K562 (cell line): ENCODE measurements at regions not wholly inside any gene's neighbourhood (a gene's known extent, or its start where the extent isn't known, plus 50 kb on each side); places are given as distances from the start of the nearest gene placed in this dataset.

Source experiments
- ATAC-seq: fragments of 200-7000 bp; cut with Tn5 transposase; 3 replicates; pipeline ENCODE4 v1.9.1; 2020; ENCODE audit warnings: moderate library complexity
- BruUV-seq: library from RNA; stranded (reverse); fragments of 400-500 nt; replicated peaks from 2 replicates; lab custom pipeline; 2021; lab: Mats Ljungman, UMichigan
- CTCF ChIA-PET: fragments of 300-600 bp; formaldehyde crosslinking; extraction: SDS; loops from one replicate; lab custom pipeline; 2021; ENCODE audit warnings: low intra/inter-chr PET ratio; lab: Yijun Ruan, JAX
- POLR2A ChIA-PET: fragments of 300-600, 350-650 bp; sonication (Branson Sonifier 250); formaldehyde crosslinking; extraction: SDS; loops from one replicate; lab custom pipeline; 2021; ENCODE audit warnings: antibody characterized with exemption, inconsistent platforms; lab: Yijun Ruan, JAX
- DNase-seq, 4 experiments: peaks; one replicate each; pipeline versions ENCODE4 v3.0.0 to v3.0.0-alpha.2; 2011 to 2018; ENCODE audit warnings: low spot score in 3 of 4, mixed read lengths in 3 of 4; ENCODE audit errors: extremely low read depth in 1 of 4
- FAIRE-seq: peaks from 2 replicates; lab custom pipeline; 2011; peaks lifted over from hg19 to GRCh38; lab: Jason Lieb, UNC
- H2AFZ ChIP-seq: 2 replicates; pipeline ENCODE4 v1.6.0; 2011; ENCODE audit warnings: low read depth, low read length, control low read depth, inconsistent platforms
- H3K27ac ChIP-seq: fragments of 200-600 bp; 3 replicates; pipeline ENCODE4 v1.8.0; 2011; ENCODE audit warnings: low read depth, mild to moderate bottlenecking, control low read depth, inconsistent platforms, low read length, moderate library complexity, mixed read lengths; ENCODE audit errors: extremely low read depth
- H3K27me3 ChIP-seq, 2 experiments: fragments of 300-600 bp in 1 of 2; 2 replicates in 1 of 2; 3 replicates in 1 of 2; pipeline versions ENCODE4 v1.6.0 to v1.8.0; 2011; ENCODE audit warnings: inconsistent platforms in 2 of 2, low read length in 2 of 2, mild to moderate bottlenecking in 1 of 2, mixed read lengths in 1 of 2, moderate library complexity in 1 of 2; ENCODE audit not compliant: control insufficient read depth in 2 of 2, insufficient read depth in 2 of 2
- H3K36me3 ChIP-seq: fragments of 300-600 bp; 3 replicates; pipeline ENCODE4 v1.8.0; 2011; ENCODE audit warnings: mild to moderate bottlenecking, low read length, inconsistent platforms; ENCODE audit not compliant: control insufficient read depth, insufficient read depth
- H3K4me1 ChIP-seq, 2 experiments: fragments of 200-600 bp in 1 of 2; replicated peaks in 1 of 2; 2 replicates in 1 of 2; 3 replicates in 1 of 2; pipeline versions ENCODE4 v1.5.1 to v1.8.0; 2011; ENCODE audit warnings: inconsistent platforms in 2 of 2, low read length in 2 of 2, mild to moderate bottlenecking in 1 of 2, mixed read lengths in 1 of 2, moderate library complexity in 1 of 2; ENCODE audit not compliant: control insufficient read depth in 2 of 2, insufficient read depth in 2 of 2
- H3K4me2 ChIP-seq: 2 replicates; pipeline ENCODE4 v1.6.1; 2011; ENCODE audit warnings: low read length, control low read depth, inconsistent platforms, mixed read lengths; ENCODE audit not compliant: insufficient read depth
- H3K4me3 ChIP-seq: fragments of 200-600 bp; sonication (generic), shearing (Covaris generic); 2 replicates; pipeline ENCODE4 v1.5.1; 2016; ENCODE audit warnings: control low read depth, inconsistent platforms
- H3K79me2 ChIP-seq: fragments of 200-600 bp; 3 replicates; pipeline ENCODE4 v1.8.0; 2011; ENCODE audit warnings: low read length, inconsistent platforms; ENCODE audit not compliant: control insufficient read depth, insufficient read depth
- H3K9ac ChIP-seq, 2 experiments: 2 replicates each; pipeline versions ENCODE4 v1.6.0 to v1.6.1; 2011; ENCODE audit warnings: low read depth in 2 of 2, low read length in 2 of 2, control low read depth in 1 of 2, inconsistent platforms in 1 of 2, mild to moderate bottlenecking in 1 of 2, mixed read lengths in 1 of 2; ENCODE audit not compliant: insufficient read depth in 1 of 2
- H3K9me1 ChIP-seq: one replicate; pipeline ENCODE4 v1.6.0; 2011; ENCODE audit warnings: inconsistent platforms, mild to moderate bottlenecking, low read length, moderate library complexity; ENCODE audit not compliant: control insufficient read depth, insufficient read depth
- H3K9me3 ChIP-seq: replicated peaks from 2 replicates; pipeline ENCODE4 v1.5.1; 2011; ENCODE audit warnings: low read depth, low read length, inconsistent platforms; ENCODE audit not compliant: control insufficient read depth, insufficient read depth
- H4K20me1 ChIP-seq: replicated peaks from 2 replicates; pipeline ENCODE4 v1.6.1; 2011; ENCODE audit warnings: low read length, inconsistent platforms, mixed read lengths; ENCODE audit not compliant: control insufficient read depth, insufficient read depth
- RHOXF2B ChIP-seq: fragments of 250-450 bp; sonication (Bioruptor Pico); conservative IDR thresholded peaks from 2 replicates; pipeline ENCODE4 v1.5.1; 2021
- ZFX ChIP-seq: sonication (generic); formaldehyde crosslinking; IDR thresholded peaks from 2 replicates; pipeline ENCODE4 v1.8.0; 2022; ENCODE audit warnings: mild to moderate bottlenecking, missing genetic modification reagents, moderate library complexity
- ZNF133 ChIP-seq: fragments of 250-450 bp; sonication (Bioruptor Pico); IDR thresholded peaks from 2 replicates; pipeline ENCODE4 v1.4.0; 2020; ENCODE audit warnings: mild to moderate bottlenecking
- WGBS: fragments of 100-300 bp; shearing (Covaris generic); methylation state at CpG from one replicate; pipeline ENCODE4 v1.1.6; 2016; ENCODE audit warnings: low coverage, mixed read lengths; ENCODE audit not compliant: insufficient coverage; ENCODE audit errors: missing lambda C conversion rate; 5-methylcytosine and 5-hydroxymethylcytosine counted together
- in situ Hi-C: fragments of 300-500 bp; cut with MboI; formaldehyde crosslinking; loops from 4 replicates; pipeline ENCODE4 v1.15.0; 2018; ENCODE audit warnings: inconsistent platforms, mixed read lengths
- intact Hi-C: fragments of 100-400 bp; cut with micrococcal nuclease; formaldehyde crosslinking; loops from 2 replicates; pipeline ENCODE4 v1.14.2; 2022
- TF ChIP-seq, protein P1 (sequence below): fragments of 450-650 bp; formaldehyde crosslinking; IDR thresholded peaks from 2 replicates; pipeline ENCODE4 v1.4.0; 2020; ENCODE audit warnings: mild to moderate bottlenecking, mixed read lengths

DNA sequence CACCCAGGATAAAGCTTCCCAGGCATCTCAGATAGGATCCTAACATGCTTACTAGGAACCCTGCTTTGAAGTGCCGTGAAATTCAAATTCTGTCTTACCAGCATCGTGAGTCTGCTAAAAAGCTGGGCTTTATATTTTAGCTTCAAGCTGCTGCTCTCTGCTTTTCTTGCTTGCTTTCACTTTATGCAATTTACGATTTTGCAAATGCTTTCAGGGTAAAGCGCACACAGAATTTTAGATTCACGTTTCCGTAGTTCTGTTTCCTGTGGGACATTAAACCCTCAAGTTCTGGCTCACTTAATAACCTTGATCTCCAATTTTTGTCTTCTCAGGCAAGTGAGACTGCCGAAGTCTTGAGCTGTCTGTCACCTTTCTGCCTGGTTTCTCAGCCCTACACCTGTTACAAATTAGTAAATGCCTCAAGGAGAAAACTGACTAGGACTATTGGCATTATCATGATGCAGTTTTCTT lies 170.5 kb upstream of the TGFBR2 start:
- Histone ChIP-seq H3K4me2 (no peak overlapping the region), H3K9me1 (no peaks in the 10 kb centered on the region), H3K27ac (no peak overlapping the region), H3K4me1 (no peaks in the 10 kb centered on the region), H3K27me3 (no peaks in the 10 kb centered on the region), H3K4me3 (no peak overlapping the region), H3K9ac (no peak overlapping the region), H4K20me1 (no peaks in the 10 kb centered on the region), H2AFZ (no peak overlapping the region), H3K36me3 (no peaks in the 10 kb centered on the region), H3K79me2 (no peaks in the 10 kb centered on the region), H3K9me3 (no peaks in the 10 kb centered on the region)
- ATAC-seq (no peak), DNase-seq (no peak), FAIRE-seq (no peak)
- WGBS = 1% methylated on average over 7 of the region's 7 CpGs
- ChIA-PET POLR2A (interaction anchor here (0.7 kb wide), 1 partner anchor 237 kb away, joined by 3 read pairs; no protein-coding TSS in a partner anchor), CTCF (no interaction called here)
- TF ChIP-seq ZNF133 (CRISPR knock-in tag) (no peak), ZFX (CRISPR knock-in tag) (no peak)
- intact Hi-C loops (no loop called here), in situ Hi-C loops (no loop called here)
- BruUV-seq = no TSS peak

DNA sequence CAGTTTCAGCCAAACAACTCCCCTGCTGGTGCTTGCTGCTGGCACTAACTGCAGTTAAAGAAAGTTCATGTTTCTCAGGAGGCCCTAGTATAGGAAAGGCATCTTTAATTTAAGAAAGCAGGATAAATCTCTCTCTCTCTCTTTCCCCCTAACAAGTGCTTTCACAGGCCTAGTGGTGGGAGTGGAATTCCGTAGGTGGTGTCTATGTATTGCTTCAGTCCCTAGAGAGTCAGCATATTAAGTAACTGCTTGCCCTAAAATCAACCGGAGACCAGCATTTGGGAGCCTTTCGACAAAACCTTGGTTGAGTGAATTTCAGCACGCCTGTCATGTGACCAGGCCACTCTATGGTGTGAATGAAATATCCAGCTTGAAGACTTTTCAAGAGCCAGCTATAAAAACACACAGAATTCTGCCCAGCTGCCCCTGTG lies 169.2 kb upstream of the TGFBR2 start:
- in situ Hi-C loops = no loop called here
- H3K9me3 ChIP-seq = no peaks in the 10 kb centered on the region
- TF ChIP-seq, protein P1, sequence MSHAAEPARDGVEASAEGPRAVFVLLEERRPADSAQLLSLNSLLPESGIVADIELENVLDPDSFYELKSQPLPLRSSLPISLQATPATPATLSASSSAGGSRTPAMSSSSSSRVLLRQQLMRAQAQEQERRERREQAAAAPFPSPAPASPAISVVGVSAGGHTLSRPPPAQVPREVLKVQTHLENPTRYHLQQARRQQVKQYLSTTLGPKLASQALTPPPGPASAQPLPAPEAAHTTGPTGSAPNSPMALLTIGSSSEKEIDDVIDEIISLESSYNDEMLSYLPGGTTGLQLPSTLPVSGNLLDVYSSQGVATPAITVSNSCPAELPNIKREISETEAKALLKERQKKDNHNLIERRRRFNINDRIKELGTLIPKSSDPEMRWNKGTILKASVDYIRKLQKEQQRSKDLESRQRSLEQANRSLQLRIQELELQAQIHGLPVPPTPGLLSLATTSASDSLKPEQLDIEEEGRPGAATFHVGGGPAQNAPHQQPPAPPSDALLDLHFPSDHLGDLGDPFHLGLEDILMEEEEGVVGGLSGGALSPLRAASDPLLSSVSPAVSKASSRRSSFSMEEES (CRISPR knock-in tag) = peak; percentile 65
- no peak for TF ChIP-seq RHOXF2B (CRISPR knock-in tag)
- TF ChIP-seq, all 486 proteins: peak for 1
- H3K9ac ChIP-seq = no peak overlapping the region
- H3K36me3 ChIP-seq = no peaks in the 10 kb centered on the region
- no peak overlapping the region for H3K27ac ChIP-seq
- no peaks in the 10 kb centered on the region for H3K9me1 ChIP-seq
- ATAC-seq = no peak
- 0% methylated on average over 4 of the region's 4 CpGs for WGBS
- no peaks in the 10 kb centered on the region for H4K20me1 ChIP-seq
- no peak overlapping the region for H2AFZ ChIP-seq
- FAIRE-seq = no peak
- intact Hi-C loops = no loop called here
- no peaks in the 10 kb centered on the region for H3K79me2 ChIP-seq
- no peak overlapping the region for H3K4me2 ChIP-seq
- H3K4me1 ChIP-seq = no peaks in the 10 kb centered on the region
- H3K4me3 ChIP-seq = no peak overlapping the region
- no peak for DNase-seq
- BruUV-seq = no TSS peak
- H3K27me3 ChIP-seq = no peaks in the 10 kb centered on the region
- ChIA-PET POLR2A (no interaction called here), CTCF (no interaction called here)
